ENCODE measurements at regions not wholly inside any gene's neighbourhood (a gene's known extent, or its start where the extent isn't known, plus 50 kb on each side); places are given as distances from the start of the nearest gene placed in this dataset.

DNA sequence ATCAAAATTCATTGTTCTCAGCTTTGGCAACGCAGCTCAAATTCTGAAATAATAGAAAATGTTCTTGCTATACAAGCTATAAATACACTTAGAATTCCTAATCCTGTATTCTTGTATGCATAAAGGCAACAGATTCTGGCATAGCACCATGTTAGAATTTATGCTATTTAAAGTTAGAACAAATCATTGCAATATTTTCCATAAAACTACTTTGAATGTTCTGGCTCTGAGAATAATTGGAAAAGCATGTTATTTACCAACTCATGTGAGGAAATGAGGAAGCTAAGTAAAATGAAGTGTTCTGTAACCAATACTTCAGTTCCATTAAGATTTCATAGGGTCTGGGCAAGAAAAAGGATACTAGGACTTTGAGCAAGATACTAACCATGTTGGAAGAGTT, 888.9 kb downstream of the SQOR start:
- TF ChIP-seq, protein P1, sequence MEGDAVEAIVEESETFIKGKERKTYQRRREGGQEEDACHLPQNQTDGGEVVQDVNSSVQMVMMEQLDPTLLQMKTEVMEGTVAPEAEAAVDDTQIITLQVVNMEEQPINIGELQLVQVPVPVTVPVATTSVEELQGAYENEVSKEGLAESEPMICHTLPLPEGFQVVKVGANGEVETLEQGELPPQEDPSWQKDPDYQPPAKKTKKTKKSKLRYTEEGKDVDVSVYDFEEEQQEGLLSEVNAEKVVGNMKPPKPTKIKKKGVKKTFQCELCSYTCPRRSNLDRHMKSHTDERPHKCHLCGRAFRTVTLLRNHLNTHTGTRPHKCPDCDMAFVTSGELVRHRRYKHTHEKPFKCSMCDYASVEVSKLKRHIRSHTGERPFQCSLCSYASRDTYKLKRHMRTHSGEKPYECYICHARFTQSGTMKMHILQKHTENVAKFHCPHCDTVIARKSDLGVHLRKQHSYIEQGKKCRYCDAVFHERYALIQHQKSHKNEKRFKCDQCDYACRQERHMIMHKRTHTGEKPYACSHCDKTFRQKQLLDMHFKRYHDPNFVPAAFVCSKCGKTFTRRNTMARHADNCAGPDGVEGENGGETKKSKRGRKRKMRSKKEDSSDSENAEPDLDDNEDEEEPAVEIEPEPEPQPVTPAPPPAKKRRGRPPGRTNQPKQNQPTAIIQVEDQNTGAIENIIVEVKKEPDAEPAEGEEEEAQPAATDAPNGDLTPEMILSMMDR (conservative IDR thresholded peaks at IDR 0.05; ENCODE audit: low read depth, low read length), result no peak
- no peak for DNase-seq (ENCODE audit: low read depth)
- no peak overlapping the region for H3K4me3 ChIP-seq (ENCODE audit: low read depth, low read length)

DNA sequence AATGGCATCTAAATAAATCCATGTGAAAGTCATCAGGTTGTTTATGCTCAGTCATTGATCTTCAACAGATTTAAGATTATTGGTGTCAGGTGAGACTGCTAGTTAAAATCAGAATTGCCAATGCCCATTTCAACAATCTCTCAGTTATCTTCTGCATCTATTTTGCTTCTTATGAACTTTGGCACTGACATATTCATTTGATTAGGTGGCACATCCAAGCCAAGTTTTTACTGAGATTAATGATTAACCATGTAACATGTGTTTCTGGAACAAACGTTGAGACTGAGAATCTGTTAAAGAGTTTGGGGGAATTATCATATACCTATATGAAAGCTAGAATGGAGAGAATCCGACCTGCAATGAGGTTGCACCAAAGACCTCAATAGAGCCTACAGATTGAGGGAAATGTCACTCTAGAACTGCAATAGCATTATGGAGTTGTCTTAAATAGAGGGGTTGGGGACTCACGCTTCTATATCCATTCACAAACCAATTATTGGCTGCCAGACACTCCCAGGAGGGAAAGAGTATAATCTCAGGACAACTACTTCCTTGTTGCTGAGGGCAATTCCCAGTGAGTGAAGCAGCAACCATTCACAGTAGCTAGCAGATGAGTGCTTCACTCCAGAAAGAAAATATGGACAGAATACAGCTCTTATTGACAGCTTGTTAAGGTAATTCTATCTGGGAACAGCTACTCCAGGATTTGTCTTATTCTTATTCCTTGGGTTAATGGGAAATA, 891.3 kb downstream of the SQOR start:
- no peak for DNase-seq (ENCODE audit: low read depth)
- TF ChIP-seq, protein P1 (conservative IDR thresholded peaks at IDR 0.05; ENCODE audit: low read depth, low read length), result no peak
- no peak overlapping the region for H3K4me3 ChIP-seq (ENCODE audit: low read depth, low read length)

DNA sequence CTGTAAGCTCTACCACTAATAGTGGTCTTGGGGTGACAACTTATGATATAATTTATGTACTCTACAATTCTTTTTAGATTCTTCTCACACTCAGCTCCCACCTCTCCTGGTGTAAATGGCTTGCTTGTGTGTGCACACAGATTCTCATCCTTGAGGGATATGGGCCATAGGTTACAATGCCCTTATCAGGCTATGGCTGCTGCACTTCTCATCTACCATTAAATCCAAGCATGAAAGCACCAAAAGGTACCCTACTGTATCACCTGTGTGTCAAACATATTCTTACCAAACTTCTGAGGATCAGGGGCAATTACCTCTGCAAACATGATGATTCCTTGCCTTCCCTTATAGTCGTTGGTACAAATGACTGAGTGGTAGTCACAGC, 891.9 kb downstream of the SQOR start:
- H3K4me3 ChIP-seq (ENCODE audit: low read depth, low read length), result no peak overlapping the region
- TF ChIP-seq, protein P1 (conservative IDR thresholded peaks at IDR 0.05; ENCODE audit: low read depth, low read length), result no peak
- DNase-seq (ENCODE audit: low read depth), result no peak

DNA sequence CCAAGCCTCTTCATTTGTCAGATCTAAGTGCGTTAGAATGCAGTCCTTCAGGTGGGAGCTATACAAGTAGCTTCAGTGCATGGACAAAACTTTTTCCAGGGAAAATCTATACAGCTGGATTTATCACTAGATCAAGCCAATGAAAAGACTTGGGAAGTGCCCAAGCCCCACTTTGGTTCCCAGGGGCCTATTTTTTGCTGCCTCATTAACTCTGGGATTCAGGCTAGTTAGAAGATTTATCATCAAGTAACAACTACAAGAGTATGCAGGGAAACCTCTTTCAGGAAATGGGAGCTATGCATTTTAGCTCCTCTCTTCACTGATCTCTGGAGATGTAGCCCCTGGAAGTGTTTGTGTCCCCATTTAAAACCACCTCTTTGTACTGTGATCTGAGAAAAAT, 908.8 kb downstream of the SQOR start:
- no peak for DNase-seq (ENCODE audit: low read depth)
- H3K4me3 ChIP-seq (ENCODE audit: low read depth, low read length), result no peak overlapping the region
- TF ChIP-seq, protein P1 (conservative IDR thresholded peaks at IDR 0.05; ENCODE audit: low read depth, low read length), result no peak

DNA sequence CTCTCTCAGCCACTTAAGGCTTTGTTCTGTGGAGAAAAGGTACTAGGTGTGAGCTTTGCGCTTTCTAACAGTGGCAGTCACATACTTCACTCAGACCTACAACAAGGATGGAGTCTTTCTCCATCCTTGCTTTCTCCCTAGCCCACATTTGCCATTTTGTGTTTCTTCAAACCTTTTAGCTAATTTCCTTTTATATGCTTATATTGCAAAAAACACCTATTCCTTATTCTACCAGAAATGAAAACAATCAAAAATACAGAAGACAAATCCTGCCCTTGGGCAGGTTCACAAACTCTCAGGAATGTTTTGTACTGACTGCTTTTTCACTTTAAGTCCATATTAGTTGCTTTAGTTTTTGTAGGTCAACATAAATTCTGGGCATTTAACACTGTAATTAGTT, 914.2 kb downstream of the SQOR start:
- no peak overlapping the region for H3K4me3 ChIP-seq (ENCODE audit: low read depth, low read length)
- TF ChIP-seq, protein P1 (conservative IDR thresholded peaks at IDR 0.05; ENCODE audit: low read depth, low read length), result no peak
- DNase-seq (ENCODE audit: low read depth), result no peak

DNA sequence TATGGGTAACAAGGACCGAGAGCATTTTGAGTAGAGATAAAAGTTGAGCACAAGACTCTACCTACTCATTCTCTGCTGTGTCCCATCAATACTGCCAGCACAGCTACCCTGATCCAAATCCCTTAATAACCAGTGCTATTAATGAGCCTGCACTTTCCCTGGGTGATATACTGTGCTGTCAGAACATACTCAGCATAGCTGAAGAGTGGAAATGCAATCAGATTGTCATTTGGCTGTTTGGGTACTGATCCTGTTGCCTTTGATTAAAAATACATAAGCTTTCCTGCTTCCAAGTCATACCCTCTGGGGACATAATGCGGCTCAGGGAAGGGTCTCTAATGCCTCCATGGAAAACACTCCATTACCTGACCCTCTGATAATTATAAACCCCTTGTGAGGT, 917.5 kb downstream of the SQOR start:
- TF ChIP-seq, protein P1 (conservative IDR thresholded peaks at IDR 0.05; ENCODE audit: low read depth, low read length), result no peak
- H3K4me3 ChIP-seq (ENCODE audit: low read depth, low read length), result no peak overlapping the region
- DNase-seq (ENCODE audit: low read depth), result no peak

DNA sequence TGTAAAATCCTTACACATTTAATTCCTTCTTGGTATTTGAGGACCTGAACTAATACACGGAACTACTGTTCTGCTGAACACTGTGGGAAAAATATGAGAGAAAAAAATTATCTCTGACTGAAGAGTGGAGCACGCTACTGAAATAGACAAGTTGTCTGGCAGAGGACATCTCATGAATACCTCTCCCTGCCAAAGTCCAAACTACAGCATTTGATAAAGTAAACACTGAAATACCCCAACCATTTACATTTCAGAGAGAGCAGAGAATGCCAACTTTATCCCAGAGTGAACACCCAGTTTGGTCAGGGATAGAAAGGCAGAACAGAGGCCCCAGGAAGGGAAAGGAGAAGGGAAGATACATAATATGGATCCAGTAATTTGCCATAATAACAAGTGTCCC, 920.7 kb downstream of the SQOR start:
- no peak overlapping the region for H3K4me3 ChIP-seq (ENCODE audit: low read depth, low read length)
- TF ChIP-seq, protein P1 (conservative IDR thresholded peaks at IDR 0.05; ENCODE audit: low read depth, low read length), result no peak
- no peak for DNase-seq (ENCODE audit: low read depth)

Data from choroid plexus epithelial cell (primary cell).